Gastrocnemius medialis (tissue), 4 donors: ENCODE measurements at regions not wholly inside any gene's neighbourhood (a gene's known extent, or its start where the extent isn't known, plus 50 kb on each side); places are given as distances from the start of the nearest gene placed in this dataset.

Experiments used
- POLR2A ChIP-seq, 2 donors: fragments of 450-650 bp; IDR thresholded peaks; one replicate each; pipeline ENCODE4 v1.6.1; 2017; ENCODE audit warnings: antibody characterized with exemption in 2 of 2, mild to moderate bottlenecking in 2 of 2, moderate library complexity in 2 of 2
- TF ChIP-seq, protein P1 (sequence below), 5 experiments: fragments of 450-650 bp in 3 of 5; fragments of 200-600 bp in 2 of 5; sonication (generic) in 2 of 5; IDR thresholded peaks in 4 of 5; conservative IDR thresholded peaks in 1 of 5; 1 replicate in 4 of 5; 2 replicates in 1 of 5; pipeline ENCODE4 v1.5.1; 2016 to 2019; ENCODE audit warnings: antibody characterized with exemption in 5 of 5, mild to moderate bottlenecking in 3 of 5, moderate library complexity in 3 of 5

DNA sequence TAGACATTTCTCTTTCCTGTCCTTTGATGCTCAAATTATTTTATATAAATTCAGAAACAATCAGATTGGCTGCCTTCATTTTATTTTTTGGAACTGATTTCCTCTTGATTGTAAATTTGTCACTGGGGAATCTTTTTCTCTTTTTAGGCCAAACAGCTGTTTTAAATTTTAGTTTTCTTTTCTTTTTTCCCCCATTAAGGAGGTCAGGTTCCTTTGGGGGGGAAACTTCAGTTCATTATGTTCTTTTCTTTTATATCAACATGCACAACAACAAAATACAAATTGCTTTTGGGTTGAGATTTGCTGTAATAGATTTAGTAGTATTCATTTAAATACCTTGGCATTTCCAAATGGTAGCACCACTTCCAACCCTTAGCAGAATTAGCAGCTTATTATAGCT is 264.8 kb upstream of the SPRY2 start:
- TF ChIP-seq, protein P1, sequence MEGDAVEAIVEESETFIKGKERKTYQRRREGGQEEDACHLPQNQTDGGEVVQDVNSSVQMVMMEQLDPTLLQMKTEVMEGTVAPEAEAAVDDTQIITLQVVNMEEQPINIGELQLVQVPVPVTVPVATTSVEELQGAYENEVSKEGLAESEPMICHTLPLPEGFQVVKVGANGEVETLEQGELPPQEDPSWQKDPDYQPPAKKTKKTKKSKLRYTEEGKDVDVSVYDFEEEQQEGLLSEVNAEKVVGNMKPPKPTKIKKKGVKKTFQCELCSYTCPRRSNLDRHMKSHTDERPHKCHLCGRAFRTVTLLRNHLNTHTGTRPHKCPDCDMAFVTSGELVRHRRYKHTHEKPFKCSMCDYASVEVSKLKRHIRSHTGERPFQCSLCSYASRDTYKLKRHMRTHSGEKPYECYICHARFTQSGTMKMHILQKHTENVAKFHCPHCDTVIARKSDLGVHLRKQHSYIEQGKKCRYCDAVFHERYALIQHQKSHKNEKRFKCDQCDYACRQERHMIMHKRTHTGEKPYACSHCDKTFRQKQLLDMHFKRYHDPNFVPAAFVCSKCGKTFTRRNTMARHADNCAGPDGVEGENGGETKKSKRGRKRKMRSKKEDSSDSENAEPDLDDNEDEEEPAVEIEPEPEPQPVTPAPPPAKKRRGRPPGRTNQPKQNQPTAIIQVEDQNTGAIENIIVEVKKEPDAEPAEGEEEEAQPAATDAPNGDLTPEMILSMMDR (IDR thresholded peaks at IDR 0.05 in 4 of 5, conservative IDR thresholded peaks at IDR 0.05 in 1 of 5) = no peak
- no peak for TF ChIP-seq POLR2A (IDR thresholded peaks at IDR 0.05)
